Rectal smooth muscle tissue (tissue), 1 donor: ENCODE measurements at regions not wholly inside any gene's neighbourhood (a gene's known extent, or its start where the extent isn't known, plus 50 kb on each side); places are given as distances from the start of the nearest gene placed in this dataset.

ENCODE experiments used
- H3K27ac ChIP-seq: one replicate; pipeline ENCODE4 v1.7.0; 2013; ENCODE audit warnings: low read depth, low read length, inconsistent platforms
- H3K27me3 ChIP-seq: one replicate; pipeline ENCODE4 v1.7.0; 2013; ENCODE audit warnings: low read length; ENCODE audit not compliant: control insufficient read depth, insufficient read depth
- H3K36me3 ChIP-seq: one replicate; pipeline ENCODE4 v1.7.0; 2013; ENCODE audit warnings: low read length; ENCODE audit not compliant: control insufficient read depth, insufficient read depth
- H3K4me1 ChIP-seq: one replicate; pipeline ENCODE4 v1.7.0; 2013; ENCODE audit warnings: low read length; ENCODE audit not compliant: control insufficient read depth, insufficient read depth
- H3K4me3 ChIP-seq: one replicate; pipeline ENCODE4 v1.7.0; 2013; ENCODE audit warnings: low read length
- H3K9ac ChIP-seq: one replicate; pipeline ENCODE4 v1.7.0; 2013; ENCODE audit warnings: low read length

DNA sequence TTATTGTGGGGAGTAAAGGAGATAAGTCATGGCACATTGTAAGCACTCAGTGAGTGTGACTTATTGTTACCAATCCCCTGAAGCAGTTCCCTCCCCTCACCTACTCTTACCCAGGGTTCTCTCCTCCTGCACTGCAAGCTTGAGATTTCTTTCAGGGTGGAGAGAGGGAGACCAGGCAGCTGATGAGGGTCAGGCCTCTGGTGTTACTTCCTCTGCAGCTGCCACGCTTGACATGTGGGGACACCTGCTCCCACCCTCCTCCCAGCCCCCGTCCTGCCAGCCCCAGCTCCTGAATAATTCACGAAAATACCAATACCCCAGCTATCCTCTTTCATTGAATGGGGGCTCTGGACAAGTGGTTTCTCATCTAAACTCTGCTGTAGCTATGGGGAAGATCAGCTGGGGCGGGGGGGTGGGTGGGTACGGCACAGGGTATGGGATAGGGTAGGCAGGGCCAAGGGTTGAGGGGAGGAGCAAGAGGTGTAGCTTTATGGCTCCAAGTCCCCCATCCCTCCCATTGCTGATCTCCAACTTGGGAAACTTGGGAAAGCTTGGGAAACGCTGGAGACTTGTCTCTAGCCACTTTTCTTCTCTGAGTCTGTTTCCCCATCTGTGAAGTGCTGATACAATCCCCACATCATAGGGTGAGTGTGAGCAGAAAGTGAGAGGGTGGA, 148.5 kb upstream of the PJA1 start:
- no peaks in the 10 kb centered on the region for H3K4me1 ChIP-seq

DNA sequence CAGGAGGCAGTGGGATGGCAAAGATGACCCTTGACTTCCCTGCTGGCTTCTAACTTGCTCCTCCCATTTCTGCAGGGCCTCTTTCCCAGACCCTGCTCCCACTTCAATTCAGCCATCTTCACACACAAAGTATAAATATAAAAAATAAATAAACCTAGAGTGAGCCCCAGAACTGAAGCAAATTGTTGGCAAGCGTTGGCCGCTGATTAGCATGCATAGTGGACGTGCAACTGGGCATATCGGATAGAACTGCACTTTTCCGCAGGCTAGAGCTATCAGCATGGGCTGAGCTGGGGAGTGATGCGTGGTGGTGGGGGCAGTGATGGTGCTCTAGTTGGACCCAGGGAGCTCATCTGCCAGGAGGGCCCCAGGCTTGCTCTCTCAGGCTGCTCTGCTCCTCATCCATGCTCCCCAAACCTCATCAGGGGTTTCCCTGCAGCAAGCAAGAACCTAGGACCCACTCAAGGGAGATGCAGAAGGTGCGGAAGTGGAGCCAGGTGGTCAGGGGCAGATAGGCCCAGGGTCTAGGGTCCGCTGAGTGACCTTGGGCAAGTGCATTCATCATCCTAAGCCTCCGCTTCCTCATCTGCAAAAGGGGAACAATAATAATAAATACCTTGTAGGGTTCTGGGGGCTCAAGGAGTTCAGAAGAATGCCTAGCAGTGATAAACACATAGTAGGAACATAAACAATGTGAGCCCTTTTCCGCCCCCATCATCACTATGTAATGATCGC, 146.8 kb upstream of the PJA1 start:
- H3K27me3 ChIP-seq, result no peaks in the 10 kb centered on the region
- no peaks in the 10 kb centered on the region for H3K4me1 ChIP-seq
- H3K9ac ChIP-seq, result no peak overlapping the region
- no peaks in the 10 kb centered on the region for H3K36me3 ChIP-seq
- H3K4me3 ChIP-seq, result no peak overlapping the region
- H3K27ac ChIP-seq, result no peak overlapping the region

More for the DNA sequence above, 148.5 kb upstream of the PJA1 start:
- H3K36me3 ChIP-seq, result no peaks in the 10 kb centered on the region
- H3K27me3 ChIP-seq, result no peaks in the 10 kb centered on the region
- H3K4me3 ChIP-seq, result no peak overlapping the region
- H3K27ac ChIP-seq, result no peak overlapping the region
- no peak overlapping the region for H3K9ac ChIP-seq

DNA sequence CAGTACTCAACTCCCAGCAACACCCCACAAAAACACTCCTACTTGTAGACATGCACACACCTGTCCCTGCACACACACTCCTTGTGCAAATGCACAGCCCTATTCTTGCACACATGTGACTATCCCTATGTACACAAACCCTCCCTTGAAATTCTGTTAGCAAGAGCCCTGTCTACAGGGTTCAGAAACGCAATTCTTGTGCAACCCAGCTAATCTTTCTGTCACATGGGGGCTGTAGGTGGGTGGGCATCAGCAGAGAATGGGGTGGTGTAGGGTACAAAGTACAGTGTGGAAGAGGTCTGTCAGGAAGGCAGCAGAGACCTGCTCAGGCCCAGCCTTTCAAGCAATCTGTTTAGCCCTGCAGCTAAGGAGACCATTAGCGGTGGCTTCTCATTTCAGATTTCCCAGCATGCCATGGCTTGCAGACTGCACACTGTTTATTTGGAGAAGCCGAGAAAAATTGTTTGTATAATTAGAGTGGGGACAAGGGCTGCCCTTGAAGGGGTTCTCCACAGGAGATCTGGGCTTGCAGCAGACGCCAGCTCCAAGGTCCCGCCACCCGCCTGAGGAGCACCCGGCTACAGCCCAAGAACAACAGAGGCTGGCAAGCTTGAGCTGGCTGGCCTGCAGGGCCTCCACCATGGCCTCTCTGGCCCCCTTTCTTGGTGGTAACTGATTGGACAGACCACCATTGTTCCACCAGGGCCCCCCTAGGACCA, 144.0 kb upstream of the PJA1 start:
- no peak overlapping the region for H3K27ac ChIP-seq
- H3K4me3 ChIP-seq, result no peak overlapping the region
- no peaks in the 10 kb centered on the region for H3K4me1 ChIP-seq
- H3K27me3 ChIP-seq, result no peaks in the 10 kb centered on the region
- H3K36me3 ChIP-seq, result no peaks in the 10 kb centered on the region
- no peak overlapping the region for H3K9ac ChIP-seq

DNA sequence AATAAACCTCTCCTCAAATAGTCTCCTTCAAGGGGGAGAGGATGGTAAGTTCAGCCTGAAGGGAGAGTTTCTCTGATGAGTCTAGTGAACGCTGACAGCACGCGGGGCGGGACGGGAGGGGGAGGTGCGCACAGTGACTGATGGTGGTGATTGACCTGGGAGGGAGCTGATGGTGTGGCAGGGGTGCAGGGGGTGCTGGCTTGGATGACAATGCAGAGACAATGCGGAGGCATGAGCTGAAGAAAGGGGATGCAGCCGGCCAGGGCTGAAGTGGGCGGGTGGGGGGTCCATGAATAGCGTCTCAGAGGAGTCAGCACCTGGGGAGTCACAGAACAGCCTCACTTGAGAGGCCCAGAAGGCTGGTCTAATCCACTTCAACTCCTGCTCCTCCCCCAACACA, 142.5 kb upstream of the PJA1 start:
- H3K27me3 ChIP-seq, result no peaks in the 10 kb centered on the region
- H3K36me3 ChIP-seq, result no peaks in the 10 kb centered on the region
- no peak overlapping the region for H3K27ac ChIP-seq
- H3K4me1 ChIP-seq, result no peaks in the 10 kb centered on the region
- H3K4me3 ChIP-seq, result no peak overlapping the region
- H3K9ac ChIP-seq, result no peak overlapping the region

DNA sequence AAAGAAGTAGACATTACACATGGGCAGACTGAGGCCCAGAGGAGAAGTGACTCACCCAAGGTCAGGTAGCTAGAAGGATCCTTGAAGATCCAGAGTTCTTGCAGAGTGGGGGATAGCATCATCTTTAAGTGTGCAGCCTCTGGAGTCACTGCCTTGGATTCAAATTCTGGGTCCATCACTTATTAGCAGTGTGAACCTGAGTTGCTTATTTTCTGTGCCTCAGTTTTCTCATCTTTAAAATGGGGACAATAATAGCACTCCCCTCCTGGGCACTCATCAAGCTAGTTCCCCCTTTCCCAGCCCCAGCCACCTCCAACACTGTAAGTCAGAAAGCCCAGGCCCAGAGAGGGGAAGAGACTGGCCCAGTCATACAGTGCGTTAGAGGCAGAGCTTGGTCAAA, 141.8 kb upstream of the PJA1 start:
- Histone ChIP-seq H3K36me3 (no peaks in the 10 kb centered on the region), H3K27me3 (no peaks in the 10 kb centered on the region), H3K4me3 (no peak overlapping the region), H3K27ac (no peak overlapping the region), H3K9ac (no peak overlapping the region), H3K4me1 (no peaks in the 10 kb centered on the region)

DNA sequence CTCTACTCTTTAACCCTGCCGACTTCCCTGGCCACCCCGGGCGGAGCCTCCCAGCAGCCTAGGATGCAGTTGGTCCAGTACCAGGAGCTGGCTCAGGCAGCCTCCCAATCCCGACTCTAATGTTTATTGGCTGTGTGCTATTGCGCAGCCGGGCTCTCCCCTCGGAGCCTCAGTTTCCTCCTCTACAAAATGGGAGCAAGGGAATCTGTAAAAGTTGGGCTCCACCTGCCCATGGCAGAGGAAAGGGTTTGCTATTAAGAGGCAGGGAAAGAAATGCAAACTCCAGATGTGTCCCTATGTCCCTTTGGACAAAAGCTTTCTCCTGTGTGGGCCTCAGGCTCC, 140.8 kb upstream of the PJA1 start:
- H3K4me3 ChIP-seq, result no peak overlapping the region
- no peaks in the 10 kb centered on the region for H3K4me1 ChIP-seq
- no peak overlapping the region for H3K9ac ChIP-seq
- H3K36me3 ChIP-seq, result no peaks in the 10 kb centered on the region
- H3K27ac ChIP-seq, result no peak overlapping the region
- no peaks in the 10 kb centered on the region for H3K27me3 ChIP-seq

DNA sequence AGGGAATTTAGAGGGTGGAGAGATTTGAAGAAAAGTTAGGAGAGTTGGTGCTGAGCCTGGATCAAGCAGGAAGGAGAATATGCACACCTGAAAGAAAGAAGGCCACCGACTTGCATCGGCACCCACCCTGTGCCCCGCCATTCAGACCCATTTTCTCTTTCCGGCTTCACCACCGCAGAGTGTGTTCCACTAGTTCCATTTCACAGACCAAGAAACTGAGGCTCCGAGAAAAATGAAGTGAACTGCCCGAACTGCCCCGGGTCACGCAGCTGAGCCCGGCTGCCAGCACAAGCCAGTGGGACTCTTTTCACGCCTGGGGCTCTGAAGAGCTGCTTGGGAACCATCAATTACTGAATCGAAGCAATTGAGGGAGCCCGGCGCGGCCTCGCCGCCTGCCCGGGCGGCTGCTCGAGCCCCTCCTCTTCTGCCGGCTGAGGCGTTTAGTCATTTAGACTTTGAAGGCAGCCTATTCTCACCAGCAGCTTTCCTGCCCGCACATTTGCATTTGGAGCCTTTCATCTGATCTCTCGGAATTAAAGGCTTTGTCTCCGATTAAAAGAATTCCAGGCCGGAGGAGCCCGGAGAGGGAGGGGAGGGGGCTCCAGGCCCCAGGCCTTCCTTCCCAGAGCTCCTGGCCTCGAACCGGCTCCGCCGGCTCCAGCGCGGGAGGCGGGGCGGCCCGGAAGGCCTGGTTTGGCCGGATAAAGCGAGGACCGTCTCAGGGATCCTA, 140.2 kb upstream of the PJA1 start:
- Histone ChIP-seq H3K27me3 (peaks cover under 1% of the 10 kb centered on the region), H3K9ac (no peak overlapping the region), H3K4me3 (no peak overlapping the region), H3K4me1 (no peaks in the 10 kb centered on the region), H3K36me3 (no peaks in the 10 kb centered on the region), H3K27ac (no peak overlapping the region)

DNA sequence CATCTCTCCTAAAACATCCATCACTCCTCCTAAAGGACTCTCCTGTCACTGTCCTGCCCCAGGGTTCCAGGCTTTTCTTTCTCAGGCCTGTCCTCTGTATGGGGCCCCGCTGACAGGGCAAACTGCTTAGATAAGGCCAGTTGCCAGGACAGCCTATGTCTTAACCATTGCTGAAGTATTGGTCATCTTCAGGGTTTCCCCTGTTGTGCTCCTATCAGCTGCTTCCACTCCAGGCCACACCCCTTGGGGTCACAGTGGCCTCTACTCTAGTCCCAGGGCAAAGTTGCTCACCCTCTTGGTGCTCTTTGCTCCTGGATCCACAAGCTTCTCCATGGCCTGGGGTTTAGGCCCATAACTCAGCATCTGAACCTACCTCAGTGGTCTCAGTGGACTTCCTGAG, 138.0 kb upstream of the PJA1 start:
- Histone ChIP-seq H3K27me3 (peaks cover 9% of the 10 kb centered on the region), H3K4me1 (no peaks in the 10 kb centered on the region), H3K4me3 (no peak overlapping the region), H3K9ac (no peak overlapping the region), H3K36me3 (no peaks in the 10 kb centered on the region), H3K27ac (no peak overlapping the region)

DNA sequence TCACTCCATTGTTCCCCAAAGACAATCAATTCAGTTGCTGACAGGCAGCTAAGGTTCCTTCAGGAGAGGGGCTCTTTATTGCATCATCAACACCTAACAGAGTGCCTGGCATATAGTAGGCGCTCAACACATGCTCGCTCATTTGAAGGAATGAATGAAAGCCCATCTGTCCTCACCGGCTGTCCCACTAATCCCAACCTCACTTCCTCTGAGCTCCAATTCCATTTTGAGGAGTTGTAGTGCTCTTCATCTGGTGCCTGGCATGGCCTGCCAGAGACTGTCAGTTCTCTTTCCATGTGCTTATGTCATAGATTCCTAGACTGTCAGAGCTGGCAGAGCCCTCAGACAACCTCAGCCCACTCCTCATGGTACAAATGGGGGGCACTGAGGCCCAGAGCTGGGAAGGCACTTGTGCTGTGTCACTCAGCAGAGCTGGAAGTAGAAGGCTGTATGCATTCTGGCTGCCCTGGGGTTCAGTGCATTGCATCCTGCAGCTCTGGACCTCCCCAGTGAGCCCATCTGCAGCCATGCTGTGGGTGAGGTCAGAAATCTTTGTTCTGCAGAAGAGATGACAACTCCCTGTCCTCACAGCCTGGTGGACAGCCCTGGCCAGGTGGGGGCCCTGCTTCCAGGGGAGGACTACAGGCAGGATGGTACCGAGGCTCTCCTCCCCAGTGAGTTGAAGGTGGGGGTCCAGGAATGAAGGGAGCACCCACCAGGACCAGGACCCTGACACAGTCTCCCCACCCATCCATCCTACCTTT, 134.9 kb upstream of the PJA1 start:
- H3K27me3 ChIP-seq, result peaks cover 9% of the 10 kb centered on the region
- H3K27ac ChIP-seq, result no peak overlapping the region
- H3K36me3 ChIP-seq, result no peaks in the 10 kb centered on the region

DNA sequence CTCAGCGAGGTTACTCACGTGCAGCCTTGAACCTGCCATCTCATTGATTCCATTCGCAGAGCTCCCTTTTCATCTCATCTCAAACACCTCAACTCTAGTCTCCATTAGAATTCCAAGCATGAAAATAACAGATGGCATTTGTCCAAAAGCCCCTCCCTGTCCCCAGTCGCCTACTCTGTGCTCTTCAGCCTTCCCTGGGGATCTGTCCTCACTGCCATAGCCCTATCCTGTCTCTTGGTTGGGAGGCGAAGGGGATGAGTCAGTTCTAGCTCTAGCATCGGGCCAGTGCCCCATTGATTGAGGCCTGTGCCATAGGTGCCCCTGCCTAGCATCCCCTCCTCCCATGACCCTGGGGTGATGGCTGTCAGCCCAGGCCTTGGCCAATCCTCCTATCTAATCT, 134.0 kb upstream of the PJA1 start:
- H3K36me3 ChIP-seq, result no peaks in the 10 kb centered on the region
- H3K9ac ChIP-seq, result no peak overlapping the region

More for the DNA sequence above, 134.9 kb upstream of the PJA1 start:
- no peak overlapping the region for H3K4me3 ChIP-seq
- H3K4me1 ChIP-seq, result no peaks in the 10 kb centered on the region
- H3K9ac ChIP-seq, result no peak overlapping the region

DNA sequence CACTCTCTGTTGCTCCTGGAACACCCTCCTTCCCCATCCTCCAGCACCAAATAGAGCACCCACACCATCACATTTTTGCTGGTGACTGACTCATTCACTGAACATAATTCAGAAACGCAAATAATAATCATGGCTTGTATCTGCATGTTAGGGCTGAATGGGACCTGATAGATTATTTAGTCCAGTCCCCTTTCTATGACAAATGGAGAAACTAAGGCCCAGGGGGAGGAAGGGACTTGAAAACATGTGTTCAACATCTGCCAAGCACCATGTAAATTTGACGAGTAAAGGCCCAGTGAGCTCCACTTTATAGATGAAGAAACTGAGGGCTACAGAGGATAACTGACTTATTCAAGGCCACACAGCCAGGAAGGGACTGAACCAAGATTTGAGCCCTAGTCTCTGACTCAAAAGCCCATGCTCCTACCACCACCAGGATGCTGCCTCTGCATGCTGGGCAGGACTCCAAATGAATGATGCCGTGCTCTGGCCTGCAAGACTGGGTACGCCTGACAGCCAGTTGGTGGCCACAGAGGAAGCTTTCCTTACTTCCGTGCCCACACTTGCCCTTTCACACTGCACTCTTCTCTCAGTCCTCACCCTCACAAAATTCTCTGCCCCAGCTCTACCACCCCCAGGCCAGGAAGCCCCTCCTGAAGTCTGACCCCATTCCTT, 133.3 kb upstream of the PJA1 start:
- no peaks in the 10 kb centered on the region for H3K36me3 ChIP-seq

More for the DNA sequence above, 134.0 kb upstream of the PJA1 start:
- Histone ChIP-seq H3K4me1 (no peaks in the 10 kb centered on the region), H3K27me3 (peaks cover 9% of the 10 kb centered on the region), H3K4me3 (no peak overlapping the region), H3K27ac (no peak overlapping the region)

More for the DNA sequence above, 133.3 kb upstream of the PJA1 start:
- H3K9ac ChIP-seq, result no peak overlapping the region
- no peak overlapping the region for H3K27ac ChIP-seq
- H3K4me1 ChIP-seq, result no peaks in the 10 kb centered on the region
- H3K27me3 ChIP-seq, result peaks cover 9% of the 10 kb centered on the region
- no peak overlapping the region for H3K4me3 ChIP-seq
